ENCODE measurements at regions not wholly inside any gene's neighbourhood (a gene's known extent, or its start where the extent isn't known, plus 50 kb on each side); places are given as distances from the start of the nearest gene placed in this dataset.

DNA sequence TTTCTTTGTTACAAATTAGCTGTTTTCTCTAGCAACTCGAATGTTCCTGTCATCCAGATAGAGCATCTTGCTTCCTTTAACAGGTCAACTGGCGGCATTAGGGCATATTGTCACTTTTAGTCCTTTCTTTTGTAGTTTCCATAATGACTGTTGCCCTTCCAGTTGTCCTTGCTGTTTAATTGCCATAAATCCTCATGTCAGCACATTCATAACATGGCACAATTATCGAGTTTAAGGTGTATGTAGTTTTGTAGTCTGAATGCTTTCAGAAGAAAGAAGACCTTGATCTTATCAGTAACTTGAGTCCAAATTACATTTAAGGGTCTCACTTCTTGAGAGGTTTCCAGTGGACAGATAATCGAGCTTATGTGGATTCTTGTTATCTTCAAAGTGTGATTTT, 161.7 kb upstream of the CDH12 start:
- TF ChIP-seq CTCF (IDR thresholded peaks at IDR 0.05; ENCODE audit: extremely low read depth in 1 of 2, insufficient read depth in 1 of 2, low read depth in 1 of 2, low read length in 2 of 2) (no peak), MAX (IDR thresholded peaks at IDR 0.05; ENCODE audit: insufficient read depth, insufficient read length) (no peak), POLR2AphosphoS5 (IDR thresholded peaks at IDR 0.05; ENCODE audit: insufficient read depth, low read depth, low read length) (no peak)
